ENCODE measurements at regions not wholly inside any gene's neighbourhood (a gene's known extent, or its start where the extent isn't known, plus 50 kb on each side); places are given as distances from the start of the nearest gene placed in this dataset.

- DNase-seq = no peak
- 0 to 36% methylated on average over 1 of the region's 1 CpG for WGBS, 2 donors
- TF ChIP-seq POLR2AphosphoS5 (IDR thresholded peaks at IDR 0.05) (no peak), POLR2A (IDR thresholded peaks at IDR 0.05) (no peak), CTCF (IDR thresholded peaks at IDR 0.05) (no peak), EP300 (IDR thresholded peaks at IDR 0.05) (no peak)
- Histone ChIP-seq H3K27ac (no peak overlapping the region), H3K27me3 (no peaks in the 10 kb centered on the region), H3K4me1 (no peaks in the 10 kb centered on the region), H3K4me3 (no peak overlapping the region), H3K9me3 (no peaks in the 10 kb centered on the region), H3K36me3 (no peaks in the 10 kb centered on the region)
- intact Hi-C loops (cut with DNase I) = loop anchor here (5.0 to 10.0 kb wide), 2 partner anchors 348 to 525 kb away; no protein-coding TSS in a partner anchor
Measured at GRCh38 chr6:54719633-54720032, 126.9 kb upstream of the FAM83B start.

- intact Hi-C loops (cut with DNase I) = no loop called here
- Histone ChIP-seq H3K27ac (no peak overlapping the region), H3K4me1 (no peaks in the 10 kb centered on the region), H3K9me3 (no peaks in the 10 kb centered on the region), H3K27me3 (no peaks in the 10 kb centered on the region), H3K4me3 (no peak overlapping the region), H3K36me3 (no peaks in the 10 kb centered on the region)
- 91 to 96% methylated on average over 3 of the region's 3 CpGs for WGBS, 2 donors
- DNase-seq = no peak
- TF ChIP-seq EP300 (IDR thresholded peaks at IDR 0.05) (no peak), CTCF (IDR thresholded peaks at IDR 0.05) (no peak), POLR2A (IDR thresholded peaks at IDR 0.05) (no peak), POLR2AphosphoS5 (IDR thresholded peaks at IDR 0.05) (no peak)
Measured at GRCh38 chr6:54722328-54722727, 124.2 kb upstream of the FAM83B start.

- intact Hi-C loops (cut with DNase I) = no loop called here
- no peaks in the 10 kb centered on the region for H3K36me3 ChIP-seq
- no peak for DNase-seq
- H3K27ac ChIP-seq = no peak overlapping the region
- no peaks in the 10 kb centered on the region for H3K27me3 ChIP-seq
- no peak for TF ChIP-seq POLR2AphosphoS5 (IDR thresholded peaks at IDR 0.05)
- TF ChIP-seq CTCF (IDR thresholded peaks at IDR 0.05) = no peak
- no peak for TF ChIP-seq POLR2A (IDR thresholded peaks at IDR 0.05)
- TF ChIP-seq EP300 (IDR thresholded peaks at IDR 0.05) = no peak
- WGBS, 2 donors = 69 to 89% methylated on average over 3 of the region's 3 CpGs
- no peaks in the 10 kb centered on the region for H3K9me3 ChIP-seq
- H3K4me1 ChIP-seq = no peaks in the 10 kb centered on the region
- H3K4me3 ChIP-seq = no peak overlapping the region
Measured at GRCh38 chr6:54729716-54730115, 116.9 kb upstream of the FAM83B start.

- Histone ChIP-seq H3K4me1 (no peaks in the 10 kb centered on the region), H3K36me3 (no peaks in the 10 kb centered on the region), H3K27ac (no peak overlapping the region), H3K4me3 (no peak overlapping the region), H3K9me3 (no peaks in the 10 kb centered on the region), H3K27me3 (no peaks in the 10 kb centered on the region)
- TF ChIP-seq POLR2AphosphoS5 (IDR thresholded peaks at IDR 0.05) = no peak
- TF ChIP-seq POLR2A (IDR thresholded peaks at IDR 0.05) = no peak
- TF ChIP-seq CTCF (IDR thresholded peaks at IDR 0.05) = no peak
- DNase-seq = no peak
- WGBS, 2 donors = 23 to 70% methylated on average over 9 of the region's 9 CpGs
- intact Hi-C loops (cut with DNase I) = no loop called here
Measured at GRCh38 chr6:54730767-54731630, 115.6 kb upstream of the FAM83B start.
